Gastroesophageal sphincter (tissue), 3 donors: ENCODE measurements at regions not wholly inside any gene's neighbourhood (a gene's known extent, or its start where the extent isn't known, plus 50 kb on each side); places are given as distances from the start of the nearest gene placed in this dataset.

Source experiments
- EP300 ChIP-seq: sonication (generic); formaldehyde crosslinking; IDR thresholded peaks from one replicate; pipeline ENCODE4 v1.6.1; 2017; ENCODE audit warnings: antibody characterized with exemption, mild to moderate bottlenecking
- POLR2A ChIP-seq, 2 donors: fragments of 450-650 bp; IDR thresholded peaks; one replicate each; pipeline ENCODE4 v1.6.1; 2017; ENCODE audit warnings: antibody characterized with exemption in 2 of 2, mild to moderate bottlenecking in 2 of 2, moderate library complexity in 1 of 2
- TF ChIP-seq, protein P1 (sequence below), 4 experiments: fragments of 200-600 bp in 2 of 4; fragments of 450-650 bp in 2 of 4; sonication (generic) in 1 of 4; IDR thresholded peaks; one replicate each; pipeline ENCODE4 v1.5.1; 2017 to 2019; ENCODE audit warnings: antibody characterized with exemption in 4 of 4, mild to moderate bottlenecking in 2 of 4, moderate library complexity in 2 of 4

DNA sequence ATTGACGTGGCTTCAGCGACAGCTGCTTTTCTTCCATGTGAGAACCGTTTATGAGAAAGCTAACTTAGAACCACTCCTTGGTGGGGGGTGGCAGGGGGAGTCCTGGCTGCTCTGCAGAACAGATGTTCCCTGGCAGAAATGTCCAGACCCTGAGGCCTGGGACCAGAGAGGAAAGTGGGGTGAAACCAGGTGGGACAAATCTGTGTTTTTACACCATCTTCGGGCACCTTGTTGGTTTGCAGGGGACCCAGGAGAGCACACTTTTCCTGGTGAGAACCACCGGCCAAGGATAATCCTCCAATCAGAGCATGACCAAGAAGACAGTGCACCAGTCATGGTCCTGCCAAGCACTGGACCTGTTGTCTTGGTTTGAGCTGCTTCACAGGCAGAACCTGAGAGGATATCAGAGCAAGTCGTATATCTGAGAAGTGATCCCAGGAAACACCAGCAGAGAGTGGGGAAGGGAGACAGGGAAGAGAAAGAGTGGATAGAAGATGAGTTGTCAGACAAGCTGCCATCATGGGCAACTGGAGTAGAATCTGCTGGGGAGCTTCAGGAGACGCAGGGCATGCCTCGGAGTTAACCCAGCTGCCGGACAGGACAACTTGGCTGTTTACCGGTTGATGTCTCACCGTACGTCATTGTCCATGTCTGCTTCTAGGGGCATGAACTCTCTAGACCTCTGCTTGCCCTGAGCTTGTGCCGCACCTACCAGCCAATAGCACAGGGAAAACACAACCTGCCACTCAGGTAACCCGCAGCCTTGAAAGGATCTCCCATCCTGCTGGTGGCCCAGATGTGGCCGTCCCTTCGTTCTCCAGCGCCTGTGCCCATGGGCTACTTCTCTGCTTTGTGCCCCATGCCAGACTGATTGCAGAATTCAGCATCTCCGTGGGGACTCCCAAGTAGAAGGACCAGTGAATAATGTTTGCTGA is 178.4 kb upstream of the MVB12B start:
- TF ChIP-seq, protein P1, sequence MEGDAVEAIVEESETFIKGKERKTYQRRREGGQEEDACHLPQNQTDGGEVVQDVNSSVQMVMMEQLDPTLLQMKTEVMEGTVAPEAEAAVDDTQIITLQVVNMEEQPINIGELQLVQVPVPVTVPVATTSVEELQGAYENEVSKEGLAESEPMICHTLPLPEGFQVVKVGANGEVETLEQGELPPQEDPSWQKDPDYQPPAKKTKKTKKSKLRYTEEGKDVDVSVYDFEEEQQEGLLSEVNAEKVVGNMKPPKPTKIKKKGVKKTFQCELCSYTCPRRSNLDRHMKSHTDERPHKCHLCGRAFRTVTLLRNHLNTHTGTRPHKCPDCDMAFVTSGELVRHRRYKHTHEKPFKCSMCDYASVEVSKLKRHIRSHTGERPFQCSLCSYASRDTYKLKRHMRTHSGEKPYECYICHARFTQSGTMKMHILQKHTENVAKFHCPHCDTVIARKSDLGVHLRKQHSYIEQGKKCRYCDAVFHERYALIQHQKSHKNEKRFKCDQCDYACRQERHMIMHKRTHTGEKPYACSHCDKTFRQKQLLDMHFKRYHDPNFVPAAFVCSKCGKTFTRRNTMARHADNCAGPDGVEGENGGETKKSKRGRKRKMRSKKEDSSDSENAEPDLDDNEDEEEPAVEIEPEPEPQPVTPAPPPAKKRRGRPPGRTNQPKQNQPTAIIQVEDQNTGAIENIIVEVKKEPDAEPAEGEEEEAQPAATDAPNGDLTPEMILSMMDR (IDR thresholded peaks at IDR 0.05): no peak
- TF ChIP-seq POLR2A (IDR thresholded peaks at IDR 0.05) (no peak), EP300 (no peak)
